ENCODE measurements at regions not wholly inside any gene's neighbourhood (a gene's known extent, or its start where the extent isn't known, plus 50 kb on each side); places are given as distances from the start of the nearest gene placed in this dataset.

GRCh38 chr10:62631241-62631640 is 173.3 kb upstream of the ADO start:
- DNase-seq (ENCODE audit: low read depth), result no peak

- DNase-seq (ENCODE audit: low read depth), result no peak
These were observed 172.3 kb upstream of the ADO start for GRCh38 chr10:62632071-62632809.

DNA sequence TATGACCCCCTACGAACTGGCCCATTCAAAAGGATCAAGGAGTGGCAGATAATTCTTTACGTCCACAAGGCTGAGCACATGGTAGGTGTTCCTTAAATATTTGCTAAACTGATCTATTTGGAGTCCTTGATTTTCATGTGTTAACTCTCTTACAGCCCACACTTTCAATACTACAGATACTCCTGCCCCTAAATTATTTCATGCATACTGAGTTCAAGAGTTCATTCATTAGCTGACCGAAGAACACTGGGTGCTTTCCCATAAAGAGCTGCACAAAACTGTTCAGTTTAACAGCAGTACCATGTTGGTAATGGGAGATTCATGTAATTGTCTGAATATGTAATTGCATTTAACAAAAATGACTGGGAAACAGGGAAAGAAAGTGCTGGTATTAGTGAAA is 170.5 kb upstream of the ADO start:
- no peak for DNase-seq (ENCODE audit: low read depth)

DNA sequence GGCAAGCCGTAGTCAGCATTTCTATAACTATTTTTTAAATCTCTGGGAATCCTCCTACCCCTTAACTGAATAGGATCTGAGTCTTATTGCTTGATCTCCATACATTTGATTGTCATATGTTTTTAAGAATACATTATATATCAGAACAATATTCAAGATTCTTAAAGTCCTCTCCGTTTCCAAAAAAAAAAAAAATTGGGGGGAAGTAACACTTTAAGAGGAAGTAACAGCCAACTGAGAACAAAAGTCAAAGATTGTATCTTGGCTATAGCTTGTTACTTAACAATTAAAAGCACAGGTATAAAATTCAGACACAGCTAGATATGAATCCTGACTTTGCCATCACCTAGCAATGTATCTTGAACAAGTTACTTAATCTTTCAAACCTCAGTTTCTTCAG is 169.9 kb upstream of the ADO start:
- DNase-seq (ENCODE audit: low read depth), result no peak

GRCh38 chr10:62635127-62635526 is 169.4 kb upstream of the ADO start:
- DNase-seq (ENCODE audit: low read depth), result no peak

- DNase-seq (ENCODE audit: low read depth), result no peak
These were observed 167.7 kb upstream of the ADO start for GRCh38 chr10:62636825-62637248.

GRCh38 chr10:62637249-62638061 is 167.1 kb upstream of the ADO start:
- DNase-seq (ENCODE audit: low read depth), result no peak

GRCh38 chr10:62638062-62638477 is 166.4 kb upstream of the ADO start:
- no peak for DNase-seq (ENCODE audit: low read depth)

GRCh38 chr10:62639144-62639543 is 165.4 kb upstream of the ADO start:
- DNase-seq (ENCODE audit: low read depth), result no peak

GRCh38 chr10:62640411-62640810 is 164.1 kb upstream of the ADO start:
- DNase-seq (ENCODE audit: low read depth), result no peak

- no peak for DNase-seq (ENCODE audit: low read depth)
These were observed 160.6 kb upstream of the ADO start for GRCh38 chr10:62643606-62644587.

GRCh38 chr10:62647375-62648092 is 157.0 kb upstream of the ADO start:
- no peak for DNase-seq (ENCODE audit: low read depth)

DNA sequence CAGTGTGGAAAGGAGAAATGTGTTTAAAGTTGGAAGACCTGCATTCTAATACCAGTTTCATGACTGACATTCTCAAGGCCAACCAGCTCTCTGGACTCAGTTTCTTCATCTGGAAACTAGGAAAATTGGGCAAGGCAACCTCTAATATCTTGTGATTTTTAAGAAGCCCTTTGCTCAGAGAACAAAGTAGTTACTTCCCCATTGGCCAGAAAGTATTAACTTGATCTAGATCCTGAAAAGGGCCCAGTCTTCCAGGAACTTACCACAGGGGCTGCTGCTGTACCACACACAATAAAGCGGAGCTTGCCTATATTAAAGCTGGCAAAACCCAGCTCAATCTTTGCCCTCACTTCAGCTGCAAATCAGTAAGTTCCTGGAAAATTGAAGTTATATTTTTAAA is 155.6 kb upstream of the ADO start:
- no peak for DNase-seq (ENCODE audit: low read depth)

DNA sequence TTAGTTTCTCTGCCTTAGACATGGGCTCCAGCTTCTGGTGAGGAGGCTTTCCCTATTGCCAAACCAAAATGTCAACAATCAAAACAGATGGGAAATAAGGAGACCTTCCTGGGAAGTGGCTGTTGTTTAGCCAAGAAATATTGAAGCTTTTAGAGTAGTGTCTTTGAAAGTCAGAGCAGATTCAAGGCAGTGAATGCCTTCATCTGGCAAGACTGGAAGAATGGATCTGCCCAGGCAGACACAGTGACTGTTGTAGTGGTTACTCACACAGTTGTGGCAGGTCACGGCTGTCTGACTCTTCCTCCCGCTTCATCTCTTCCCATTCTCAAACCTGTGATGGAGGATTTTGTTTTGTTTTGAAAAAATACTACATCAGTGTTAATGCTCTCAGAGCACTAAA is 154.1 kb upstream of the ADO start:
- DNase-seq (ENCODE audit: low read depth), result no peak

GRCh38 chr10:62651341-62651740 is 153.2 kb upstream of the ADO start:
- no peak for DNase-seq (ENCODE audit: low read depth)

GRCh38 chr10:62652114-62652513 is 152.4 kb upstream of the ADO start:
- DNase-seq (ENCODE audit: low read depth), result no peak

GRCh38 chr10:62652564-62652963 is 152.0 kb upstream of the ADO start:
- no peak for DNase-seq (ENCODE audit: low read depth)

DNA sequence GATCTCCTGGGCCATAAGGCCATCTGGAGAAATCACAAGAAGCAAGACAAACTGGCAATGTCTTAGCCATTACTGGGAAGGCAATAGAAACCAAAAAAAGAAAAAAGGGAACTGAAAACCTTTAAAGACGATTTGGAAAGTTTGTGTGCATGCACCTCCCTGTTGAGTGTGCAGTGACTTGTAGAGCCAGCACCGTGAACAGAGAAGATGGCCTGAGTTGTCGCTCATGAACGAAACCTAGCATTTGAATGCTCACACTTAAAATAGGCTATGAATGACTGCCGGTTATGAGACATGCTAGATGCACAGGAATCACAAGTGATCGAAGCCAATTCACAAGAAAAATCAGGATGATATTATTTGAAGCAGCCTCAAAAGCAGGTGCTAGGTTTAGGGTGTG is 151.3 kb upstream of the ADO start:
- DNase-seq (ENCODE audit: low read depth), result no peak

- no peak for DNase-seq (ENCODE audit: low read depth)
These were observed 149.6 kb upstream of the ADO start for GRCh38 chr10:62654966-62655336.

- no peak for DNase-seq (ENCODE audit: low read depth)
These were observed 149.1 kb upstream of the ADO start for GRCh38 chr10:62655337-62655994.

DNA sequence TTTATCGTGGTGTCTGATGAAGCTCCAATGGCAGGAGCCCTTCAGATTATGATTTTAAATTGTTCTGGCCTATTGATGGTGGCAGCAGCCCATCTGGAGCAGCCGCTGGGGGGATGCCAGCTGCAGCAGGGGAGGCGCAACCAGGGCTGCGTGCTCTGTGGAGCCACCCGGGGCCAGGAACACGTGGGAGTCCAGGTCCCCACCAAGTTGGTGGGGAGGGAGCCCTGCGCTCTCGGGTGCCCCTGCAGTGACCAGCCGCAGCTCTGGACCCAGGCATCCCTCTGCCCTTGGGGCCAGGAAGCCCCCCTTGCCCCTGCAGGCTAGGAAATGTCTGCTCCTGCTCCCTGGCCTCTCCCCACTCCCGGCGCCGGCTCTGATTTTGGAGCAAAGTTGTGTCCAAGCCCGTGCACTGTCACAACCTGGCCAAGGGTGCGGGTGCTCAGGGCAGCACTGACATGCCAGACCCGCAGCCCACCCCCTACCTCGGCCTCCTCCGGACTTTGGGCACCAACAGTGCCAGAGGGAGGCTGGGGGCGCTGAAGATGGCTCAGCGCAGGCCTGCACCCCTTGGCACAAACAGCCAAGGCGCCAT is 147.2 kb upstream of the ADO start:
- no peak for DNase-seq (ENCODE audit: low read depth)
